ENCODE measurements at regions not wholly inside any gene's neighbourhood (a gene's known extent, or its start where the extent isn't known, plus 50 kb on each side); places are given as distances from the start of the nearest gene placed in this dataset.

DNA sequence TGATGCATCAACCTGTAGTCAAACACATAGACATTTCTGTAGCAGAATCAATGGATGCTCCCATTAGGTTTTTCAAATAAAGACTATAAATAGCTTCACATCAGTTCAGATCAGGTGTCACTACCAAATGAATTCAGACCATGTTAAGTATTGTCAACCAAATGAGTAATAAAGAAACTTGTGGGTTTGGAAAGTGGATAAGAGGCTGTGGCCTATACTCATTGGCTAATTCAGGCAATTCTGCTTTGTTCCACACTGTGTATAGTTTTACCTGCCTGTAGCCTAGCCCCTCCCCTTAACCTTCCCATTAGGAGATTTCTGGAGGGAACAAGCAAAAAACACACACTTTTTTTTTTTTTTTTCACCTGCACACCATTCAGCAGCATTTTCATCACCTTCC is 321.2 kb downstream of the HLX start:
- in situ Hi-C loops (cut with HindIII; ENCODE audit: low sequenced_read_pairs), result no loop called here
- no peak overlapping the region for H3K4me3 ChIP-seq (ENCODE audit: low read depth, low read length)
- TF ChIP-seq, protein P1, sequence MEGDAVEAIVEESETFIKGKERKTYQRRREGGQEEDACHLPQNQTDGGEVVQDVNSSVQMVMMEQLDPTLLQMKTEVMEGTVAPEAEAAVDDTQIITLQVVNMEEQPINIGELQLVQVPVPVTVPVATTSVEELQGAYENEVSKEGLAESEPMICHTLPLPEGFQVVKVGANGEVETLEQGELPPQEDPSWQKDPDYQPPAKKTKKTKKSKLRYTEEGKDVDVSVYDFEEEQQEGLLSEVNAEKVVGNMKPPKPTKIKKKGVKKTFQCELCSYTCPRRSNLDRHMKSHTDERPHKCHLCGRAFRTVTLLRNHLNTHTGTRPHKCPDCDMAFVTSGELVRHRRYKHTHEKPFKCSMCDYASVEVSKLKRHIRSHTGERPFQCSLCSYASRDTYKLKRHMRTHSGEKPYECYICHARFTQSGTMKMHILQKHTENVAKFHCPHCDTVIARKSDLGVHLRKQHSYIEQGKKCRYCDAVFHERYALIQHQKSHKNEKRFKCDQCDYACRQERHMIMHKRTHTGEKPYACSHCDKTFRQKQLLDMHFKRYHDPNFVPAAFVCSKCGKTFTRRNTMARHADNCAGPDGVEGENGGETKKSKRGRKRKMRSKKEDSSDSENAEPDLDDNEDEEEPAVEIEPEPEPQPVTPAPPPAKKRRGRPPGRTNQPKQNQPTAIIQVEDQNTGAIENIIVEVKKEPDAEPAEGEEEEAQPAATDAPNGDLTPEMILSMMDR (IDR thresholded peaks at IDR 0.05; ENCODE audit: low read depth, low read length), result no peak
- no peak for DNase-seq (ENCODE audit: low read depth, low spot score)

DNA sequence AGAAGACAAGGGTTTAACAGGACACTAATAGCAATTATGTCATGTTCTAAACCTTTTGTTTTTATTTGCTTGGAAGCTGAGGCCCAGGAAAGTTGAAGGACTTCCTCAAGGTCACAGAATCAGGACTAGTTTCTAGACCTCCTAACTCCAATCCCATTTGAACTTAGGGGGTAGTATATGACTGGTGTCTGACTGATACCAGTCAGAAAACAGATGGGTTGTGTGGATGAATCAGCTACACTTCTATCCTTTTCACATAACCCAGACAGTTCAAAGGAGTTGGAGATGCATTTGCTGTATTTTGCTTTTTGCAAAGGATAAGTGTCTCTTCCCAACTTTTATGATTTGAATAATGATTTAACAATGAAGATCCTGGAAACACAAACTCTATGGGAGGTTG is 322.5 kb downstream of the HLX start:
- TF ChIP-seq, protein P1 (IDR thresholded peaks at IDR 0.05; ENCODE audit: low read depth, low read length), result no peak
- DNase-seq (ENCODE audit: low read depth, low spot score), result no peak
- in situ Hi-C loops (cut with HindIII; ENCODE audit: low sequenced_read_pairs), result no loop called here
- no peak overlapping the region for H3K4me3 ChIP-seq (ENCODE audit: low read depth, low read length)

DNA sequence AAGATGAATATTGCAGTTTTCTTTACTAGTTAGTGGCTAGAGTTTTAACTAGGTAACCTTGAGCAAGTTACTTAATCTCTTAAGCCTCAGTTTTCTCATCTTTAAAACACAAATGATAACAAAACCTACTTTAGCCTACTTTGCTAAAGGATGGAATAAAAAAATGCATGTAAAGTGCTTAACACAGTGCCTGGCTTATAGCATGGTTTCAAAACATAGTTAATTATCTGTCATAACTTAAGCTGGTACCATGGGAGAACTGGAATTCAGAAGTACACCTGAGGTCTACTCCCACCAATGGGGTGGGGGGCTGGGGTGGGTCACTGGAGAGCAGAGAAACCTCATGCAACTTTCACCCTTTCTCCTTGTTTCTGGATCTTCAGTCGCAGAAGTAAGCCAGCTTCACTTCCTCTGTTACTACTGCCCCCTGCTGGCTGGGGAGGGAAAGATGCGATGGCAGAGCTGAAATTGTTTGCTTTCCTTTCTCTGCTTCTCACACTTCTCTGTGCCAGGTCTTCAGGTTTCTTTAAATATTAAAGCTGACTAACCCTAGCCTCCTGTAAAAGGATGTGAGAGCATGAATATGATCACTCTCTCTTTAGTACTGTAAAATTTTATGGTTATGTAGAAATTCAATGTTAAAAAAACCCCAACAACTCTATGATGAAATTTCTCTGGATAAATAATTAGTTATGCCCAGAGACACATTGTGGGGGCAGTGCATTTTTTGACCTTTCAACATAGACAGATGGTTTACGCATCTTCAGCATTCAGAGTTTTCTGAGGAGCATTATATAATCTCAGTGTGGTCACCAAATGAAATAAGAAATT is 324.2 kb downstream of the HLX start:
- no peak overlapping the region for H3K4me3 ChIP-seq (ENCODE audit: low read depth, low read length)
- in situ Hi-C loops (cut with HindIII; ENCODE audit: low sequenced_read_pairs), result no loop called here
- TF ChIP-seq, protein P1 (IDR thresholded peaks at IDR 0.05; ENCODE audit: low read depth, low read length), result peak; percentile 93
- DNase-seq (ENCODE audit: low read depth, low spot score), result peak; percentile 73

DNA sequence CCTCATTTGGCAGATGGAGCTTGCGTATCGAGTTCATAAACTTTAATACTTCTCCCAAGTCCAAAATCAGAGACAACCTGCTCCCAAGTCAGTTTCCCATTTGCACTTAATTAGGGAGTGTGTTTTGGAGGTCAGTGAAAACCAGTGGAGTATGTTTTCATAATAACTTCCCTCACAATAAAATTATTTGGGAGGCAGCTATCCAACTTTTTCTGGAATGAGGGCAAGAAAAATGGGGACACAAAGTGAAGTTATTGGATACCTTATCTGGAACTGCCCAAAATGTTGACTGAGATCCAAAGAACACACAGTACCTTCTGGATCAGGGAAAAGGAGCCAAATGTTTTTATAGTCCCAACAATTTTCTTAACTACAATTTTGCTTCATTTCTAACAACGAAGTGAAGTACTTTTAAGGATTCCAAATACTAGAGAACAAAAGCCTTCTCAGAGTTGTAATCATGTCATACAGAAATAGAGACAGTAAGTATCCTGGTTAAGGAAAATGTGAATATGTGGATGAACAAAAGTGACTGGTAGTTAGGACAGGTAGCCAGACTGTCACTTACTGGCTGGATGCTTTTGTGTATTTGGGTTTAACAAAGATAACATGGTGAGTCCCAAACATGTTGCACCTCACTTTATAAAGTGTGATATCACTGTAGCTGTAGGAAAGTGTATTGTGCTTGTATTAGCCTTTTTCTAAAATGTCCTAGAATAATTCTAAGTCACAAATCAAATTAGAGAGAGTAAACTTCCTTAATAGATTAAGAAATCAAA is 325.0 kb downstream of the HLX start:
- in situ Hi-C loops (cut with HindIII; ENCODE audit: low sequenced_read_pairs), result no loop called here
- no peak overlapping the region for H3K4me3 ChIP-seq (ENCODE audit: low read depth, low read length)
- DNase-seq (ENCODE audit: low read depth, low spot score), result no peak
- TF ChIP-seq, protein P1 (IDR thresholded peaks at IDR 0.05; ENCODE audit: low read depth, low read length), result no peak

DNA sequence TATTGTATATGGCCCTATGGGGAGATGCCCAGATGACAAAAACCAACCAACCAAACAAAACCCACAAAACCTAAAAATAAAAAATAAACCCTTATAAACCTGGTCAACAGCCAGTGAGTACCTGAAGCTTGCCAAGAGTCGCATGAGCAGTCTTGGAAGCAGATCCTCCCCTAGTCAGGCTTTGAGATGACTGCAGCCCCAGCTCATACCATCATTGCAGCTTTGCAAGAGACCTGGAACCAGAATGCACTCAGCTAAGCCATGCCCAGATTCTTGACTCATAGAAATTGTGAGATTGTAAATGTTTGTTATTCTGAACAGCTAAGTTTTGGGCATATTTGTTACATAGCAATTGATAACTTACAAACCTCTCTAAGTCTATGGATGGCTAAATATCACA is 326.8 kb downstream of the HLX start:
- no peak overlapping the region for H3K4me3 ChIP-seq (ENCODE audit: low read depth, low read length)
- TF ChIP-seq, protein P1 (IDR thresholded peaks at IDR 0.05; ENCODE audit: low read depth, low read length), result no peak
- in situ Hi-C loops (cut with HindIII; ENCODE audit: low sequenced_read_pairs), result no loop called here
- no peak for DNase-seq (ENCODE audit: low read depth, low spot score)

DNA sequence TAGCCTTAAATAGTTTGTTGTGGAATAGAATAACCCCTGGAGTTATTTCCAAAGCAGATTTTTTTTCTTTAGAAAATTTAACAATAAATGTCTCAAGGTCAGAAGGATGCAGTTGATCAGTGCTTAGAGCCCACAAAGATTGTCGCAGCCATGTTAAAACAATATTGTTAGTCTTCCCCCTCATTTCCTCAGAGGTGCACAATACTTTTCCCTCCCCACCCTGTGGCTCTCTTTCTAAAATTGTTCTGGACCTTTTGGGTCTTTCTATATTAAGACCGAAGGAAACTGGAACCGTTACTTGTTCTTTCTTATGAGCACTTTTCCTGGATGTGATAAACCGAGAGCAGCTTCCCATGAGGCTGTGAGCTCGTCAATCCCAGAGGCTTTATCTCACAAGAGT is 333.7 kb downstream of the HLX start:
- TF ChIP-seq, protein P1 (IDR thresholded peaks at IDR 0.05; ENCODE audit: low read depth, low read length), result no peak
- no peak for DNase-seq (ENCODE audit: low read depth, low spot score)
- in situ Hi-C loops (cut with HindIII; ENCODE audit: low sequenced_read_pairs), result no loop called here
- H3K4me3 ChIP-seq (ENCODE audit: low read depth, low read length), result no peak overlapping the region

All from astrocyte of the spinal cord (primary cell).